DOHH2 (cell line): ENCODE measurements at regions not wholly inside any gene's neighbourhood (a gene's known extent, or its start where the extent isn't known, plus 50 kb on each side); places are given as distances from the start of the nearest gene placed in this dataset.

Source experiments
- H3F3A ChIP-seq: fragments of 200-600 bp; sonication (generic), shearing (Covaris generic); 2 replicates; pipeline ENCODE4 v1.6.0; 2016; ENCODE audit warnings: antibody characterized with exemption, mild to moderate bottlenecking; ENCODE audit not compliant: control insufficient read depth, insufficient read depth
- H3K27ac ChIP-seq: fragments of 200-600 bp; sonication (generic); 2 replicates; pipeline ENCODE4 v1.5.1; 2014; ENCODE audit warnings: low read depth, mild to moderate bottlenecking, low read length, moderate library complexity
- H3K27me3 ChIP-seq: fragments of 200-600 bp; sonication (generic); 2 replicates; pipeline ENCODE4 v1.6.1; 2014; ENCODE audit warnings: mild to moderate bottlenecking, low read length, mixed read lengths; ENCODE audit not compliant: control insufficient read depth
- H3K36me3 ChIP-seq: fragments of 200-600 bp; sonication (generic); 2 replicates; pipeline ENCODE4 v1.6.1; 2014; ENCODE audit warnings: mild to moderate bottlenecking, low read length, moderate library complexity, mixed read lengths; ENCODE audit not compliant: control insufficient read depth
- H3K4me1 ChIP-seq: fragments of 200-600 bp; sonication (generic); 2 replicates; pipeline ENCODE4 v1.6.1; 2014; ENCODE audit warnings: mild to moderate bottlenecking, low read length, mixed read lengths; ENCODE audit not compliant: control insufficient read depth
- H3K4me2 ChIP-seq: fragments of 200-600 bp; sonication (generic); 2 replicates; pipeline ENCODE4 v1.6.0; 2014; ENCODE audit warnings: mild to moderate bottlenecking, low read length, moderate library complexity
- H3K4me3 ChIP-seq: fragments of 200-600 bp; sonication (generic); 2 replicates; pipeline ENCODE4 v1.5.1; 2014; ENCODE audit warnings: mild to moderate bottlenecking, low read length, mixed read lengths
- H3K79me2 ChIP-seq: fragments of 200-600 bp; sonication (generic); 2 replicates; pipeline ENCODE4 v1.6.1; 2014; ENCODE audit warnings: mild to moderate bottlenecking, low read length, mixed read lengths; ENCODE audit not compliant: control insufficient read depth
- H3K9me2 ChIP-seq: fragments of 200-600 bp; sonication (generic); replicated peaks from 2 replicates; pipeline ENCODE4 v1.6.1; 2014; ENCODE audit warnings: mild to moderate bottlenecking, low read length, mixed read lengths; ENCODE audit not compliant: control insufficient read depth
- H3K9me3 ChIP-seq: fragments of 200-600 bp; sonication (generic); 2 replicates; pipeline ENCODE4 v1.6.1; 2014; ENCODE audit warnings: antibody characterized with exemption, low read length, mixed read lengths; ENCODE audit not compliant: control insufficient read depth, insufficient read depth
- H4K20me1 ChIP-seq: fragments of 200-600 bp; sonication (generic); 2 replicates; pipeline ENCODE4 v1.6.0; 2014; ENCODE audit warnings: low read depth, mild to moderate bottlenecking, antibody characterized with exemption, low read length, moderate library complexity; ENCODE audit not compliant: control insufficient read depth, insufficient read depth
- CTCF ChIP-seq: fragments of 200-600 bp; sonication (generic); IDR thresholded peaks from one replicate; pipeline ENCODE4 v1.5.1; 2014; ENCODE audit warnings: antibody characterized with exemption, mild to moderate bottlenecking, low read depth, low read length; ENCODE audit not compliant: poor library complexity, severe bottlenecking
- EZH2phosphoT487 ChIP-seq: fragments of 200-600 bp; sonication (generic); IDR thresholded peaks from 2 replicates; pipeline ENCODE4 v1.6.1; 2017; ENCODE audit warnings: borderline replicate concordance, mild to moderate bottlenecking, antibody characterized with exemption, low read length, moderate library complexity, mixed read lengths

GRCh38 chr1:34425785-34426184, 249.1 kb downstream of the C1orf94 start:
- no peaks in the 10 kb centered on the region for H3K36me3 ChIP-seq
- H3K9me2 ChIP-seq = no peaks in the 10 kb centered on the region
- TF ChIP-seq CTCF (no peak), EZH2phosphoT487 (no peak)
- no peaks in the 10 kb centered on the region for H3K79me2 ChIP-seq
- H4K20me1 ChIP-seq = no peaks in the 10 kb centered on the region
- no peak overlapping the region for H3K4me3 ChIP-seq
- H3K27ac ChIP-seq = no peak overlapping the region
- H3K27me3 ChIP-seq = no peaks in the 10 kb centered on the region
- no peaks in the 10 kb centered on the region for H3F3A ChIP-seq
- no peaks in the 10 kb centered on the region for H3K4me1 ChIP-seq
- H3K9me3 ChIP-seq = no peaks in the 10 kb centered on the region
- H3K4me2 ChIP-seq = no peak overlapping the region

- Histone ChIP-seq H3K9me2 (no peaks in the 10 kb centered on the region), H4K20me1 (no peaks in the 10 kb centered on the region), H3K9me3 (no peaks in the 10 kb centered on the region), H3K36me3 (no peaks in the 10 kb centered on the region), H3K4me3 (no peak overlapping the region), H3F3A (no peaks in the 10 kb centered on the region), H3K4me2 (no peak overlapping the region), H3K79me2 (no peaks in the 10 kb centered on the region), H3K27me3 (no peaks in the 10 kb centered on the region), H3K4me1 (no peaks in the 10 kb centered on the region), H3K27ac (no peak overlapping the region)
- TF ChIP-seq CTCF = no peak
- no peak for TF ChIP-seq EZH2phosphoT487
Observed at GRCh38 chr1:34426325-34426896, 249.7 kb downstream of the C1orf94 start.

GRCh38 chr1:34427170-34427569, 250.5 kb downstream of the C1orf94 start:
- TF ChIP-seq EZH2phosphoT487 = no peak
- H4K20me1 ChIP-seq = no peaks in the 10 kb centered on the region
- no peaks in the 10 kb centered on the region for H3K36me3 ChIP-seq
- no peak overlapping the region for H3K27ac ChIP-seq
- no peak overlapping the region for H3K4me2 ChIP-seq
- no peaks in the 10 kb centered on the region for H3K27me3 ChIP-seq
- H3K4me3 ChIP-seq = no peak overlapping the region
- no peaks in the 10 kb centered on the region for H3K4me1 ChIP-seq
- no peaks in the 10 kb centered on the region for H3K9me2 ChIP-seq
- no peaks in the 10 kb centered on the region for H3K79me2 ChIP-seq
- no peaks in the 10 kb centered on the region for H3F3A ChIP-seq
- no peaks in the 10 kb centered on the region for H3K9me3 ChIP-seq

- Histone ChIP-seq H3K4me1 (no peaks in the 10 kb centered on the region), H3K27ac (no peak overlapping the region), H3K9me3 (no peaks in the 10 kb centered on the region), H3K9me2 (no peaks in the 10 kb centered on the region), H3K4me2 (no peak overlapping the region), H3K79me2 (no peaks in the 10 kb centered on the region), H3F3A (no peaks in the 10 kb centered on the region), H4K20me1 (no peaks in the 10 kb centered on the region), H3K27me3 (no peaks in the 10 kb centered on the region), H3K4me3 (no peak overlapping the region), H3K36me3 (no peaks in the 10 kb centered on the region)
- TF ChIP-seq EZH2phosphoT487 (no peak), CTCF (no peak)
Observed at GRCh38 chr1:34433099-34433498, 256.4 kb downstream of the C1orf94 start.
